Thyroid gland (tissue), 4 donors: ENCODE measurements at regions not wholly inside any gene's neighbourhood (a gene's known extent, or its start where the extent isn't known, plus 50 kb on each side); places are given as distances from the start of the nearest gene placed in this dataset.

Experiments
- POLR2A ChIP-seq, 2 donors: fragments of 450-650 bp; IDR thresholded peaks; one replicate each; pipeline ENCODE4 v1.6.1; 2017; ENCODE audit warnings: antibody characterized with exemption in 2 of 2, mild to moderate bottlenecking in 2 of 2, moderate library complexity in 1 of 2
- TF ChIP-seq, protein P1 (sequence below), 6 experiments: fragments of 200-600 bp in 3 of 6; fragments of 450-650 bp in 3 of 6; sonication (generic) in 3 of 6; IDR thresholded peaks; one replicate each; pipeline ENCODE4 v1.5.1; 2016 to 2019; ENCODE audit warnings: antibody characterized with exemption in 6 of 6, mild to moderate bottlenecking in 2 of 6, inconsistent platforms in 1 of 6, moderate library complexity in 1 of 6

DNA sequence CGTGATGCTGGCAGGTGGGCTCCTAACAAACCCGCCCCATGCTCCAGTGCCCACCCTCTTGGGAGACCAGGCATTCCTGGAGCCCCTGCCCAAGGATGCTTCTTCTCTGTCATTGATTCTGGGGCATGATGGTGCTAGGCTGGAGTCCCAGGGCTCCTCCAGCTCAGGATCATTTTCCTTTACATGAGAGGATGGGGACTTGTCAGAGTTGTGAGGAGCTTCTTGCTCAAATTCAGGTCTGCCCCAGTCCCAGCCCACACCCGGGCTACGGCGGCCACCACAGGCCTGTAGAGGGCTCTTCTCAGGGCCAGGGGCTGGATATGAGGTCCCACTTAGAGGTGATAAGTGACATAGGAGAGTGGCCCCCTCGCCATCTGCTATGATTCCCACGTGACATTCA lies 141.1 kb upstream of the COPS8 start:
- TF ChIP-seq, protein P1, sequence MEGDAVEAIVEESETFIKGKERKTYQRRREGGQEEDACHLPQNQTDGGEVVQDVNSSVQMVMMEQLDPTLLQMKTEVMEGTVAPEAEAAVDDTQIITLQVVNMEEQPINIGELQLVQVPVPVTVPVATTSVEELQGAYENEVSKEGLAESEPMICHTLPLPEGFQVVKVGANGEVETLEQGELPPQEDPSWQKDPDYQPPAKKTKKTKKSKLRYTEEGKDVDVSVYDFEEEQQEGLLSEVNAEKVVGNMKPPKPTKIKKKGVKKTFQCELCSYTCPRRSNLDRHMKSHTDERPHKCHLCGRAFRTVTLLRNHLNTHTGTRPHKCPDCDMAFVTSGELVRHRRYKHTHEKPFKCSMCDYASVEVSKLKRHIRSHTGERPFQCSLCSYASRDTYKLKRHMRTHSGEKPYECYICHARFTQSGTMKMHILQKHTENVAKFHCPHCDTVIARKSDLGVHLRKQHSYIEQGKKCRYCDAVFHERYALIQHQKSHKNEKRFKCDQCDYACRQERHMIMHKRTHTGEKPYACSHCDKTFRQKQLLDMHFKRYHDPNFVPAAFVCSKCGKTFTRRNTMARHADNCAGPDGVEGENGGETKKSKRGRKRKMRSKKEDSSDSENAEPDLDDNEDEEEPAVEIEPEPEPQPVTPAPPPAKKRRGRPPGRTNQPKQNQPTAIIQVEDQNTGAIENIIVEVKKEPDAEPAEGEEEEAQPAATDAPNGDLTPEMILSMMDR (IDR thresholded peaks at IDR 0.05): no peak
- no peak for TF ChIP-seq POLR2A (IDR thresholded peaks at IDR 0.05)
